B cell (primary cell): ENCODE measurements at regions not wholly inside any gene's neighbourhood (a gene's known extent, or its start where the extent isn't known, plus 50 kb on each side); places are given as distances from the start of the nearest gene placed in this dataset.

Experiments
- ATAC-seq: fragments of 200-7000 bp; cut with Tn5 transposase; one replicate; pipeline ENCODE4 v1.10.0; 2021; ENCODE audit warnings: low read depth, mild to moderate bottlenecking, moderate number of reproducible peaks, moderate library complexity
- CTCF ChIA-PET: fragments of 350-600 bp; sonication (Branson Sonifier 250); formaldehyde crosslinking; loops from one replicate; lab custom pipeline; 2021; ENCODE audit warnings: antibody characterized with exemption, inconsistent platforms; lab: Charles Lee
- POLR2A ChIA-PET: fragments of 350-600 bp; sonication (Branson Sonifier 250); formaldehyde crosslinking; loops from one replicate; lab custom pipeline; 2021; ENCODE audit warnings: antibody characterized with exemption; lab: Charles Lee
- DNase-seq: peaks from one replicate; pipeline ENCODE4 v3.0.0; 2013
- H2AFZ ChIP-seq: 2 replicates; pipeline ENCODE4 v1.6.1; 2012; ENCODE audit warnings: mild to moderate bottlenecking, low read depth, low read length; ENCODE audit not compliant: insufficient read depth, poor library complexity, severe bottlenecking
- H3K27ac ChIP-seq, 2 donors: 1 replicate in 1 of 2; 2 replicates in 1 of 2; pipeline ENCODE4 v1.5.1; 2012 to 2013; ENCODE audit warnings: low read length in 2 of 2, mild to moderate bottlenecking in 2 of 2, moderate library complexity in 1 of 2
- H3K27me3 ChIP-seq, 4 experiments: fragments of 200-600 bp in 1 of 4; sonication (generic) in 1 of 4; replicated peaks in 1 of 4; 1 replicate in 2 of 4; 2 replicates in 2 of 4; pipeline versions ENCODE4 v1.6.1 to v1.7.0; 2013 to 2016; ENCODE audit warnings: low read length in 3 of 4, mild to moderate bottlenecking in 2 of 4, mixed read lengths in 1 of 4, moderate library complexity in 1 of 4; ENCODE audit not compliant: insufficient read depth in 4 of 4, control insufficient read depth in 3 of 4; ENCODE audit errors: control extremely low read depth in 1 of 4
- H3K36me3 ChIP-seq, 2 experiments: replicated peaks in 1 of 2; 1 replicate in 1 of 2; 2 replicates in 1 of 2; pipeline versions ENCODE4 v1.6.1 to v1.7.1; 2013; ENCODE audit warnings: low read length in 1 of 2; ENCODE audit not compliant: insufficient read depth in 2 of 2, control insufficient read depth in 1 of 2; ENCODE audit errors: control extremely low read depth in 1 of 2, extremely low read depth in 1 of 2
- H3K4me1 ChIP-seq, 2 donors: fragments of 200-600 bp in 1 of 2; sonication (generic) in 1 of 2; 1 replicate in 1 of 2; 2 replicates in 1 of 2; pipeline versions ENCODE4 v1.5.1 to v1.6.1; 2013 to 2017; ENCODE audit warnings: low read length in 2 of 2; ENCODE audit not compliant: control insufficient read depth in 2 of 2, insufficient read depth in 2 of 2
- H3K4me2 ChIP-seq: replicated peaks from 2 replicates; pipeline ENCODE3; 2012; ENCODE audit warnings: mild to moderate bottlenecking, low read depth, low read length; ENCODE audit not compliant: poor library complexity, severe bottlenecking
- H3K4me3 ChIP-seq, 5 experiments: fragments of 200-600 bp in 1 of 5; sonication (generic) in 1 of 5; 1 replicate in 3 of 5; 2 replicates in 2 of 5; pipeline versions ENCODE4 v1.5.1 to v1.7.0; 2011 to 2016; ENCODE audit warnings: low read length in 4 of 5, mild to moderate bottlenecking in 4 of 5, low read depth in 2 of 5, control low read depth in 1 of 5, moderate library complexity in 1 of 5; ENCODE audit not compliant: insufficient read depth in 1 of 5; ENCODE audit errors: control extremely low read depth in 1 of 5, extremely low read depth in 1 of 5
- H3K79me2 ChIP-seq: fragments of 200-600 bp; sonication (generic); one replicate; pipeline ENCODE4 v1.6.0; 2016; ENCODE audit warnings: low read length; ENCODE audit not compliant: control insufficient read depth, insufficient read depth
- H3K9ac ChIP-seq: fragments of 200-600 bp; sonication (generic); 2 replicates; pipeline ENCODE4 v1.6.1; 2017; ENCODE audit warnings: mild to moderate bottlenecking, low read length, moderate library complexity
- H3K9me3 ChIP-seq, 3 donors: one replicate each; pipeline versions ENCODE4 v1.6.1 to v1.7.1; 2013; ENCODE audit warnings: low read length in 2 of 3; ENCODE audit not compliant: control insufficient read depth in 2 of 3, insufficient read depth in 1 of 3; ENCODE audit errors: control extremely low read depth in 1 of 3
- H4K20me1 ChIP-seq: 2 replicates; pipeline ENCODE4 v1.6.0; 2012; ENCODE audit warnings: mild to moderate bottlenecking, low read length; ENCODE audit not compliant: insufficient read depth, control insufficient read depth, poor library complexity, severe bottlenecking
- H3K27ac Mint-ChIP-seq: one replicate; pipeline ENCODE4 v1.8.0; 2021; ENCODE audit warnings: mixed read lengths
- H3K27me3 Mint-ChIP-seq: one replicate; pipeline ENCODE4 v1.8.0; 2021; ENCODE audit warnings: mixed read lengths
- H3K4me1 Mint-ChIP-seq: one replicate; pipeline ENCODE4 v1.8.0; 2021; ENCODE audit warnings: mixed read lengths
- H3K4me3 Mint-ChIP-seq: one replicate; pipeline ENCODE4 v1.8.0; 2021; ENCODE audit warnings: mixed read lengths
- H3K9me3 Mint-ChIP-seq: one replicate; pipeline ENCODE4 v1.8.0; 2022; ENCODE audit warnings: mixed read lengths; ENCODE audit not compliant: insufficient read depth
- EZH2 ChIP-seq: IDR thresholded peaks from 2 replicates; pipeline ENCODE4 v1.6.1; 2012; ENCODE audit warnings: borderline replicate concordance, low read depth, mild to moderate bottlenecking, moderate library complexity, low read length; ENCODE audit not compliant: insufficient read depth, poor library complexity, severe bottlenecking
- WGBS: methylation state at CpG from one replicate; pipeline ENCODE4 v1.1.5; 2013; ENCODE audit warnings: missing lambda C conversion rate; ENCODE audit not compliant: insufficient coverage; 5-methylcytosine and 5-hydroxymethylcytosine counted together
- intact Hi-C: fragments of 100-400 bp; cut with micrococcal nuclease; formaldehyde crosslinking; loops from one replicate; pipeline ENCODE4 v1.10.0; 2022
- TF ChIP-seq, protein P1 (sequence below): fragments of 200-600 bp; IDR thresholded peaks from one replicate; pipeline ENCODE4 v1.8.0; 2022; ENCODE audit warnings: antibody characterized with exemption, mild to moderate bottlenecking

DNA sequence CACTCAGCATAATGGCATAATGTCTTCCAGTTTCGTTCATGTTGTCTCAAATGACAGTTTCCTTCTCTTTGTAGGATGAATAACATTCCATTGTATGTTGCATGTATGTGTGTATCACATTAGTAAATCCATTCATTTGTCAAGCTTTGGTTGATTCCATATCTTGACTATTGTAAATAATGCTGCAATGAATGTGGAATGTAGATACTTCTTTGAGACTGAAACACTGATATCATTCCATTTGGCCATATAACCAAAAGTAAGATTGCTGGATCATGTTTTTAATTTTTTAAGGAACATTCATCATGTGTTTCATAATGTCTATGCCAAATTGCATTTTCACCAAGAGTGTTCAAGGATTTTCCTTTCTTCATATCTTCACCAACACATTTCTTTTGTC, 1711.4 kb upstream of the PIK3C3 start:
- Mint-ChIP-seq H3K4me3 (no peak overlapping the region), H3K27ac (no peak overlapping the region), H3K9me3 (peaks cover 2% of the 10 kb centered on the region), H3K27me3 (no peaks in the 10 kb centered on the region), H3K4me1 (no peaks in the 10 kb centered on the region)
- Histone ChIP-seq H3K4me1 (no peaks in the 10 kb centered on the region), H4K20me1 (no peaks in the 10 kb centered on the region), H2AFZ (no peak overlapping the region), H3K9me3 (peaks cover 0 to 3% (median 0%) of the 10 kb centered on the region in 3 donors), H3K27ac (no peak overlapping the region), H3K79me2 (no peaks in the 10 kb centered on the region), H3K36me3 (no peaks in the 10 kb centered on the region), H3K9ac (no peak overlapping the region), H3K27me3 (no peaks in the 10 kb centered on the region), H3K4me2 (no peak overlapping the region), H3K4me3 (no peak overlapping the region)
- ChIA-PET CTCF (no interaction called here), POLR2A (no interaction called here)
- intact Hi-C loops = no loop called here
- no CpG with 5 or more reads among the region's 1 CpG for WGBS
- TF ChIP-seq, protein P1, sequence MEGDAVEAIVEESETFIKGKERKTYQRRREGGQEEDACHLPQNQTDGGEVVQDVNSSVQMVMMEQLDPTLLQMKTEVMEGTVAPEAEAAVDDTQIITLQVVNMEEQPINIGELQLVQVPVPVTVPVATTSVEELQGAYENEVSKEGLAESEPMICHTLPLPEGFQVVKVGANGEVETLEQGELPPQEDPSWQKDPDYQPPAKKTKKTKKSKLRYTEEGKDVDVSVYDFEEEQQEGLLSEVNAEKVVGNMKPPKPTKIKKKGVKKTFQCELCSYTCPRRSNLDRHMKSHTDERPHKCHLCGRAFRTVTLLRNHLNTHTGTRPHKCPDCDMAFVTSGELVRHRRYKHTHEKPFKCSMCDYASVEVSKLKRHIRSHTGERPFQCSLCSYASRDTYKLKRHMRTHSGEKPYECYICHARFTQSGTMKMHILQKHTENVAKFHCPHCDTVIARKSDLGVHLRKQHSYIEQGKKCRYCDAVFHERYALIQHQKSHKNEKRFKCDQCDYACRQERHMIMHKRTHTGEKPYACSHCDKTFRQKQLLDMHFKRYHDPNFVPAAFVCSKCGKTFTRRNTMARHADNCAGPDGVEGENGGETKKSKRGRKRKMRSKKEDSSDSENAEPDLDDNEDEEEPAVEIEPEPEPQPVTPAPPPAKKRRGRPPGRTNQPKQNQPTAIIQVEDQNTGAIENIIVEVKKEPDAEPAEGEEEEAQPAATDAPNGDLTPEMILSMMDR = no peak
- TF ChIP-seq EZH2 = no peak
- ATAC-seq (no peak), DNase-seq (no peak)

GRCh38 chr18:40235836-40236235, 1719.2 kb upstream of the PIK3C3 start:
- Histone ChIP-seq H3K4me3 (no peak overlapping the region), H3K36me3 (no peaks in the 10 kb centered on the region), H2AFZ (no peak overlapping the region), H3K79me2 (no peaks in the 10 kb centered on the region), H3K4me1 (no peaks in the 10 kb centered on the region), H4K20me1 (no peaks in the 10 kb centered on the region), H3K27ac (no peak overlapping the region), H3K9me3 (no peaks in the 10 kb centered on the region), H3K9ac (no peak overlapping the region), H3K27me3 (no peaks in the 10 kb centered on the region), H3K4me2 (no peak overlapping the region)
- H3K4me1 Mint-ChIP-seq = no peaks in the 10 kb centered on the region
- no peaks in the 10 kb centered on the region for H3K27me3 Mint-ChIP-seq
- H3K4me3 Mint-ChIP-seq = no peak overlapping the region
- TF ChIP-seq, protein P1 = no peak
- no peak for TF ChIP-seq EZH2
- no peaks in the 10 kb centered on the region for H3K9me3 Mint-ChIP-seq
- ATAC-seq = no peak
- intact Hi-C loops = no loop called here
- POLR2A ChIA-PET = no interaction called here
- 80% methylated on average over 1 of the region's 6 CpGs for WGBS
- CTCF ChIA-PET = no interaction called here
- no peak overlapping the region for H3K27ac Mint-ChIP-seq
- DNase-seq = no peak
